Peyer's patch (tissue), 4 donors: ENCODE measurements at regions not wholly inside any gene's neighbourhood (a gene's known extent, or its start where the extent isn't known, plus 50 kb on each side); places are given as distances from the start of the nearest gene placed in this dataset.
A peak's percentile ranks its signal among the peaks of the same experiment; 100 is the strongest.

Source experiments
- DNase-seq, 3 donors: peaks; one replicate each; pipeline ENCODE4 v3.0.0-alpha.2; 2017 to 2019
- H3K27ac ChIP-seq, 4 donors: fragments of 200-600 bp; sonication (generic); one replicate each; pipeline ENCODE4 v1.5.1; 2016 to 2019
- H3K27me3 ChIP-seq, 2 donors: fragments of 200-600 bp; sonication (generic); one replicate each; pipeline ENCODE4 v1.5.1; 2019
- H3K36me3 ChIP-seq, 3 donors: fragments of 200-600 bp; sonication (generic); one replicate each; pipeline ENCODE4 v1.5.1; 2016 to 2019
- H3K4me1 ChIP-seq, 4 donors: fragments of 200-600 bp; sonication (generic); one replicate each; pipeline ENCODE4 v1.5.1; 2016 to 2019
- H3K4me3 ChIP-seq, 4 donors: fragments of 200-600 bp; sonication (generic); 1 replicate in 3 of 4; 2 replicates in 1 of 4; pipeline ENCODE4 v1.5.1; 2016 to 2019; ENCODE audit warnings: mild to moderate bottlenecking in 1 of 4
- H3K9me3 ChIP-seq, 4 donors: fragments of 200-600 bp; sonication (generic); one replicate each; pipeline ENCODE4 v1.5.1; 2016 to 2019; ENCODE audit warnings: mild to moderate bottlenecking in 1 of 4
- POLR2A ChIP-seq, 2 donors: fragments of 450-650 bp; IDR thresholded peaks; one replicate each; pipeline ENCODE4 v1.5.1; 2017; ENCODE audit warnings: antibody characterized with exemption in 2 of 2, mild to moderate bottlenecking in 2 of 2, moderate library complexity in 2 of 2
- TF ChIP-seq, protein P1 (sequence below), 6 experiments: fragments of 450-650 bp in 4 of 6; fragments of 200-600 bp in 2 of 6; sonication (generic) in 1 of 6; IDR thresholded peaks; one replicate each; pipeline ENCODE4 v1.5.1; 2017 to 2019; ENCODE audit warnings: antibody characterized with exemption in 6 of 6, mild to moderate bottlenecking in 3 of 6, moderate library complexity in 1 of 6

DNA sequence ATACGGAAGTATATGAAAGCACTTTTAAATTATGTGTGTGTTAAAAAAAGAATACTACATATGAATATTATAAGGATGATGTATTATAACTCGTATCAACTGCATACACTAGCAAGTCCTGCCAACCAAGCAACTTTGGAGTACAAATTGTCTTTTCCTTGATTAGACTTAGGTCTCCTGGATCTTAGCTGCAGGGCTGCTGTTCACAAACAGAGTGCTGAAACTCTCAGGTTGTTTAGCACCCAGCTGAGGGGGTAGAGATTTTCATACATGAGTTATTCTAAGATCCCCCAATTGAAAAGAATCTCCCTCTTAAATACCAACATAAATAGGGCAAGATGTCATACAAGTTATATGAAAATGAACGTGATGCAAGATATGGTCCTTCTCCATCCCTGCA, 149.8 kb upstream of the TNC start:
- Histone ChIP-seq H3K4me3 (no peak overlapping the region), H3K36me3 (no peaks in the 10 kb centered on the region), H3K4me1 (no peaks in the 10 kb centered on the region), H3K27ac (no peak overlapping the region), H3K27me3 (no peaks in the 10 kb centered on the region), H3K9me3 (no peaks in the 10 kb centered on the region)
- no peak for TF ChIP-seq POLR2A (IDR thresholded peaks at IDR 0.05)
- TF ChIP-seq, protein P1, sequence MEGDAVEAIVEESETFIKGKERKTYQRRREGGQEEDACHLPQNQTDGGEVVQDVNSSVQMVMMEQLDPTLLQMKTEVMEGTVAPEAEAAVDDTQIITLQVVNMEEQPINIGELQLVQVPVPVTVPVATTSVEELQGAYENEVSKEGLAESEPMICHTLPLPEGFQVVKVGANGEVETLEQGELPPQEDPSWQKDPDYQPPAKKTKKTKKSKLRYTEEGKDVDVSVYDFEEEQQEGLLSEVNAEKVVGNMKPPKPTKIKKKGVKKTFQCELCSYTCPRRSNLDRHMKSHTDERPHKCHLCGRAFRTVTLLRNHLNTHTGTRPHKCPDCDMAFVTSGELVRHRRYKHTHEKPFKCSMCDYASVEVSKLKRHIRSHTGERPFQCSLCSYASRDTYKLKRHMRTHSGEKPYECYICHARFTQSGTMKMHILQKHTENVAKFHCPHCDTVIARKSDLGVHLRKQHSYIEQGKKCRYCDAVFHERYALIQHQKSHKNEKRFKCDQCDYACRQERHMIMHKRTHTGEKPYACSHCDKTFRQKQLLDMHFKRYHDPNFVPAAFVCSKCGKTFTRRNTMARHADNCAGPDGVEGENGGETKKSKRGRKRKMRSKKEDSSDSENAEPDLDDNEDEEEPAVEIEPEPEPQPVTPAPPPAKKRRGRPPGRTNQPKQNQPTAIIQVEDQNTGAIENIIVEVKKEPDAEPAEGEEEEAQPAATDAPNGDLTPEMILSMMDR (IDR thresholded peaks at IDR 0.05), result no peak
- no peak for DNase-seq

DNA sequence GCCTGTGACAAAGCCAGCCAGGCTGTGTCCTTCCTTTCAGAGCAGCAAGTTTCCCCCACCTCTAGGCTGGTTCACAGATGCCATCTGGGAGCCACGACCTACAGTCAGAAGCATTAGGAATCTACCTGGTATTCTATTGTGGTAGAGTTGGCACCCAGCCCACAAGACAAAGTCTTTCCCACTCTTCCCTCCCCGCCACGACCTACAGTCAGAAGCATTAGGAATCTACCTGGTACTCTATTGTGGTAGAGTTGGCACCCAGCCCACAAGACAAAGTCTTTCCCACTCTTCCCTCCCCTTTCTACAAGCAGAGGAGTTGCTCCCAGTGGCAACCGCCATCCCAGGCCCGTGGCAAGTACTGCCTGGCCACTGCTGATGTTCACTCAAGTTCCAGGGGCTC, 157.8 kb upstream of the TNC start:
- Histone ChIP-seq H3K27me3 (no peaks in the 10 kb centered on the region), H3K27ac (no peak overlapping the region), H3K9me3 (no peaks in the 10 kb centered on the region), H3K4me3 (no peak overlapping the region), H3K36me3 (no peaks in the 10 kb centered on the region), H3K4me1 (no peaks in the 10 kb centered on the region)
- peak in 2 of 3 donors; percentile 57 to 59 for DNase-seq
- TF ChIP-seq, protein P1 (IDR thresholded peaks at IDR 0.05), result no peak
- TF ChIP-seq POLR2A (IDR thresholded peaks at IDR 0.05), result no peak

DNA sequence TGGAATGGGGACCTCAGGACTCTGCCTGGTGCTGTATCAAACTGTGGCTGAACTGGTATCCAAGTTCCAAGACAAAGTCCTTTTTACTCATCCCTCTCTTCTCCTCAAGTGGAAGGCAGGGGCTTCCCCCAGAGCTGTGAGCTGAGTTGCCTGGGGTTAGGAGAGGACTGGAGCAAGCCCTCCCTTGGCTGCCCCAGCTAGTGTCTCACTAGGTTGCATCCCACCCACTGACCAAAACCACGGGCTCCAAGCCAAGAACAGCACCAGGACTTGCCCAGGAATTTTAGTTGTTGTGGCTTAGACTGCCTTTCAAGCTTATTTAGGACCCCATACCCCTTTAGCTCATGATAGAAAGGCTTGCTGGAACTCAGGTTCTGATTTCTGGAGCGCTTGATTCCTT, 158.7 kb upstream of the TNC start:
- no peaks in the 10 kb centered on the region for H3K9me3 ChIP-seq
- H3K36me3 ChIP-seq, result no peaks in the 10 kb centered on the region
- no peaks in the 10 kb centered on the region for H3K27me3 ChIP-seq
- no peak for TF ChIP-seq POLR2A (IDR thresholded peaks at IDR 0.05)
- TF ChIP-seq, protein P1 (IDR thresholded peaks at IDR 0.05), result no peak
- H3K4me1 ChIP-seq, result no peaks in the 10 kb centered on the region
- no peak overlapping the region for H3K4me3 ChIP-seq
- H3K27ac ChIP-seq, result no peak overlapping the region
- no peak for DNase-seq

DNA sequence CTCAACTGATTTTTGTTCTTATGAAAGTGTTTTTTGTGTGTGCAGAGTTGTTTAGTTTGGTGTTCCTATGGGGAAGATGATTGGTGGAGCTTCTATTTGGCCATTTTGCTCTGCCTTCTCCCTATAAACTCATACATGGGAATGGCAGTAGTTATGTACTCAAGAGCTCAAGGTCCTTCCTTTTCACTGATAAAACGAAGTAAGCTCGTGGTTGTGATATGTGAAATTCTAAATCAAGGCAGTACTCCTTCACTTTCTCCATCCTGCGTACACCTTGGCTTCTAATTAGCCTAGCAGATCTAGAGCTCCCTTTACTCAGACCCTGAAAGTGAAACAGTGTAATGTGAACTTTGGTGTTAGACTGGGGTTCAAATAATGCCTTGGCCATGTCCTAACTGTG, 159.3 kb upstream of the TNC start:
- H3K27me3 ChIP-seq, result no peaks in the 10 kb centered on the region
- DNase-seq, result no peak
- H3K4me3 ChIP-seq, result no peak overlapping the region
- no peaks in the 10 kb centered on the region for H3K4me1 ChIP-seq
- no peak overlapping the region for H3K27ac ChIP-seq
- H3K9me3 ChIP-seq, result no peaks in the 10 kb centered on the region
- TF ChIP-seq, protein P1 (IDR thresholded peaks at IDR 0.05), result no peak
- TF ChIP-seq POLR2A (IDR thresholded peaks at IDR 0.05), result no peak
- H3K36me3 ChIP-seq, result no peaks in the 10 kb centered on the region

DNA sequence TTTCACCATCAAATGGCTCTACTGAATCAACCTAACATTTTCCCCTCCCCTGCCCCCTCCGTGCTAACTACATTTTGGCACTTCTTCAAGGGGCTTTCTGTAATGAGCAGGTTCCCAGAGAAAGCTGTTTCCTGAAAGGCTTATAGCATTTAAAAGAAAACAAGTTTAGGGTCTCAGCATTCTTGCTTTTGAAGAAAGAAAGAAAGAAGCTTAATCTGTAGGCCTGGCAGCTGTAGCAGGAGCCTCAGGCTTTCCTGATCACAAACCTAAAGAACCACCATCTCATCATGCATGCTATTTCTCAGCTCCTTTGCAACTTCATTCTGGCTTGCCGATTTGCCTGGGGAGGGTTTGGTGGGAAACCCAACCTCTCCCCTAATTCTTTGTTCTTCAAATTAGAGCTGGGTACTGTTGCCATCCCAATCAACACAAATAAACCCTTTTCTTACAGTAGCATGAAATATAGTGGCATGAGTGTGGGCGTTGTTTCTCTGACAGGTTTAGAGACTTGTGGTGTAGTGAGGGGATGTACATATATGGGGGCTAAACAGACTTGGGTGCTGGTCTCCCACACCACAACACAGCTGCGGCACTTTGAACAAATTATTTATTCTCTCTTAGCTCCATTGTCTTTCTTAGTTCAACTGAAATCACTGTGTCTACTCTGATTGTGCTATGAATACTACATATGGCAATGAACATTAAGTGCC, 160.5 kb upstream of the TNC start:
- Histone ChIP-seq H3K27me3 (no peaks in the 10 kb centered on the region), H3K9me3 (no peaks in the 10 kb centered on the region), H3K4me1 (no peaks in the 10 kb centered on the region), H3K36me3 (no peaks in the 10 kb centered on the region), H3K27ac (no peak overlapping the region), H3K4me3 (no peak overlapping the region)
- TF ChIP-seq, protein P1 (IDR thresholded peaks at IDR 0.05), result no peak
- TF ChIP-seq POLR2A (IDR thresholded peaks at IDR 0.05), result no peak
- DNase-seq, result no peak

DNA sequence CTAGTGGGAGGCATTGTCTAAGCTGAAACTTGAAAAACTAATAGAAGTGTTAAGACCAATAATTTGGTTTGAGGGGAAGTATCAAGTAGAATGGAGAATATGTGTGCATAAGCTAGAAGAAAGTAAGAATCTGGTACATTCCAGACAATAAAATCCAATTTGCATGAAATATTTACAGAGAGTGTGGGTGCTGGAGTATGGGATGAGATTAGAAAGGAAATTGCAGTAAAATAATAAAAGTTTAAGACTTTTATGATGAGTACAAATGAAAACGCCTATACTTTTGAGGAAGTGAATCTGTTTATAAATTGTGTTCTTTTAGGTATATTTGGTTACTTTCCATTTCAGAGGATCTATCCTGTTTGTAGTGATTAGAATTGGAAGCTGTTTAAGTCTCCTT, 165.4 kb upstream of the TNC start:
- H3K27me3 ChIP-seq, result no peaks in the 10 kb centered on the region
- no peak overlapping the region for H3K27ac ChIP-seq
- DNase-seq, result no peak
- H3K9me3 ChIP-seq, result no peaks in the 10 kb centered on the region
- H3K36me3 ChIP-seq, result no peaks in the 10 kb centered on the region
- no peaks in the 10 kb centered on the region for H3K4me1 ChIP-seq
- no peak for TF ChIP-seq POLR2A (IDR thresholded peaks at IDR 0.05)
- TF ChIP-seq, protein P1 (IDR thresholded peaks at IDR 0.05), result no peak
- H3K4me3 ChIP-seq, result no peak overlapping the region
